ENCODE measurements at regions not wholly inside any gene's neighbourhood (a gene's known extent, or its start where the extent isn't known, plus 50 kb on each side); places are given as distances from the start of the nearest gene placed in this dataset.

DNA sequence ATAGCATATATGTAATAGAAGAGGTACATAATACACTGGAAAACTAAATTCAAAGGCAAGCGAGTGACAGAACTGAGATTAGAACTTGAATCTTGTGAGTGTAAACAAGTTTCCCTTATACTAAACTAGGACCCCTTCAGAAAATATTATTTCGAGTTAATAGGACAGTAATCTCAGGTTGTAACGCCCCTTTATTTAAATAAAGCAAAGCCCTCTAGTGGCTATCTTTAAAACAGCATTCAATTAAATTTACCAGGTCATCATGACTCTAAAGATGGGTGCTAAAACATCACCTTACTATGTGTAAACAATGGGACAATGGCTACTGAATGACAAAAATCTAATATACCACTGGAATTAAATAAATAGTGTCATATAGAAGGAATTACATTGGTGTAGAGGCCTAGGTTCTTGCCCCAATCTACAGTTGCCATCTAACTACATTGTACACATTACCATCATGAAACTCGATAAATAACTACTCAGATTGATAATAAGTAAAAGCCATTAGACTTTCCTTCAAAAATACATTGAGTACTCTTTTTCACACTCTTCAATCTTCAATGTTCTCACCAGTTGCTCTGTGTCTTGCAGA lies 255.4 kb upstream of the IRAK1BP1 start:
- TF ChIP-seq, protein P1, sequence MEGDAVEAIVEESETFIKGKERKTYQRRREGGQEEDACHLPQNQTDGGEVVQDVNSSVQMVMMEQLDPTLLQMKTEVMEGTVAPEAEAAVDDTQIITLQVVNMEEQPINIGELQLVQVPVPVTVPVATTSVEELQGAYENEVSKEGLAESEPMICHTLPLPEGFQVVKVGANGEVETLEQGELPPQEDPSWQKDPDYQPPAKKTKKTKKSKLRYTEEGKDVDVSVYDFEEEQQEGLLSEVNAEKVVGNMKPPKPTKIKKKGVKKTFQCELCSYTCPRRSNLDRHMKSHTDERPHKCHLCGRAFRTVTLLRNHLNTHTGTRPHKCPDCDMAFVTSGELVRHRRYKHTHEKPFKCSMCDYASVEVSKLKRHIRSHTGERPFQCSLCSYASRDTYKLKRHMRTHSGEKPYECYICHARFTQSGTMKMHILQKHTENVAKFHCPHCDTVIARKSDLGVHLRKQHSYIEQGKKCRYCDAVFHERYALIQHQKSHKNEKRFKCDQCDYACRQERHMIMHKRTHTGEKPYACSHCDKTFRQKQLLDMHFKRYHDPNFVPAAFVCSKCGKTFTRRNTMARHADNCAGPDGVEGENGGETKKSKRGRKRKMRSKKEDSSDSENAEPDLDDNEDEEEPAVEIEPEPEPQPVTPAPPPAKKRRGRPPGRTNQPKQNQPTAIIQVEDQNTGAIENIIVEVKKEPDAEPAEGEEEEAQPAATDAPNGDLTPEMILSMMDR (IDR thresholded peaks at IDR 0.05), result no peak
- no peak for TF ChIP-seq POLR2AphosphoS5 (IDR thresholded peaks at IDR 0.05; ENCODE audit: insufficient read depth in 1 of 2, low read depth in 1 of 2)
